Stimulated activated CD8-positive, alpha-beta memory T cell treated with anti-CD3 and anti-CD28 coated beads, Interleukin-2, amount 100 ng/mL, for 48 hours (primary cell): ENCODE measurements at regions not wholly inside any gene's neighbourhood (a gene's known extent, or its start where the extent isn't known, plus 50 kb on each side); places are given as distances from the start of the nearest gene placed in this dataset.

Experiments used
- DNase-seq, 2 donors: peaks; one replicate each; pipeline ENCODE4 v3.0.0-alpha.2; 2020; ENCODE audit warnings: low read depth in 2 of 2

GRCh38 chr22:47380692-47381091 is 618.2 kb downstream of the TBC1D22A start:
- DNase-seq, result no peak

- no peak for DNase-seq
Observed at GRCh38 chr22:47379037-47379436, 616.6 kb downstream of the TBC1D22A start.

- DNase-seq, result no peak
Observed at GRCh38 chr22:47377926-47378560, 615.6 kb downstream of the TBC1D22A start.

- DNase-seq, result no peak
Observed at GRCh38 chr22:47376901-47377505, 614.6 kb downstream of the TBC1D22A start.

GRCh38 chr22:47376322-47376700 is 613.9 kb downstream of the TBC1D22A start:
- no peak for DNase-seq

GRCh38 chr22:47375621-47376321 is 613.3 kb downstream of the TBC1D22A start:
- DNase-seq, result no peak

GRCh38 chr22:47374901-47375575 is 612.6 kb downstream of the TBC1D22A start:
- DNase-seq, result no peak

- no peak for DNase-seq
Observed at GRCh38 chr22:47374273-47374771, 611.9 kb downstream of the TBC1D22A start.

- DNase-seq, result no peak
Observed at GRCh38 chr22:47373648-47374272, 611.3 kb downstream of the TBC1D22A start.

GRCh38 chr22:47372596-47373385 is 610.3 kb downstream of the TBC1D22A start:
- no peak for DNase-seq

GRCh38 chr22:47372111-47372581 is 609.7 kb downstream of the TBC1D22A start:
- DNase-seq, result no peak

GRCh38 chr22:47371263-47372090 is 609.0 kb downstream of the TBC1D22A start:
- no peak for DNase-seq

- DNase-seq, result no peak
Observed at GRCh38 chr22:47370448-47371262, 608.2 kb downstream of the TBC1D22A start.

GRCh38 chr22:47369431-47370015 is 607.1 kb downstream of the TBC1D22A start:
- no peak for DNase-seq

- DNase-seq, result no peak
Observed at GRCh38 chr22:47369020-47369419, 606.6 kb downstream of the TBC1D22A start.

GRCh38 chr22:47367993-47368945 is 605.8 kb downstream of the TBC1D22A start:
- no peak for DNase-seq

- DNase-seq, result no peak
Observed at GRCh38 chr22:47367107-47367690, 604.7 kb downstream of the TBC1D22A start.
